ENCODE measurements at regions not wholly inside any gene's neighbourhood (a gene's known extent, or its start where the extent isn't known, plus 50 kb on each side); places are given as distances from the start of the nearest gene placed in this dataset.
A peak's percentile ranks its signal among the peaks of the same experiment; 100 is the strongest.

- no peak for TF ChIP-seq CTCF (IDR thresholded peaks at IDR 0.05)
- ATAC-seq (no peak), DNase-seq (no peak)
- Histone ChIP-seq H3K9me3 (no peaks in the 10 kb centered on the region), H3K4me1 (ENCODE audit: low read depth) (no peaks in the 10 kb centered on the region), H3K36me3 (ENCODE audit: low read depth) (no peaks in the 10 kb centered on the region), H3K4me3 (no peak overlapping the region)
- intact Hi-C loops (cut with DNase I, micrococcal nuclease) = no loop called here
These were observed 75.4 kb upstream of the SYK start for GRCh38 chr9:90726215-90726614.

GRCh38 chr9:90724880-90725279 is 76.7 kb upstream of the SYK start:
- no peak for ATAC-seq
- intact Hi-C loops (cut with DNase I, micrococcal nuclease) = no loop called here
- DNase-seq = peak in 1 of 3 donors; percentile 4
- Histone ChIP-seq H3K9me3 (no peaks in the 10 kb centered on the region), H3K4me3 (no peak overlapping the region), H3K36me3 (ENCODE audit: low read depth) (no peaks in the 10 kb centered on the region), H3K4me1 (ENCODE audit: low read depth) (no peaks in the 10 kb centered on the region)
- no peak for TF ChIP-seq CTCF (IDR thresholded peaks at IDR 0.05)

GRCh38 chr9:90724112-90724511 is 77.5 kb upstream of the SYK start:
- no peaks in the 10 kb centered on the region for H3K36me3 ChIP-seq (ENCODE audit: low read depth)
- intact Hi-C loops (cut with DNase I, micrococcal nuclease) = no loop called here
- no peak for ATAC-seq
- H3K9me3 ChIP-seq = no peaks in the 10 kb centered on the region
- no peak for DNase-seq
- H3K4me1 ChIP-seq (ENCODE audit: low read depth) = no peaks in the 10 kb centered on the region
- TF ChIP-seq CTCF (IDR thresholded peaks at IDR 0.05) = no peak
- H3K4me3 ChIP-seq = no peak overlapping the region

GRCh38 chr9:90722071-90722470 is 79.4 kb upstream of the DIRAS2 start:
- ATAC-seq (no peak), DNase-seq (no peak)
- H3K9me3 ChIP-seq = no peaks in the 10 kb centered on the region
- no peak for TF ChIP-seq CTCF (IDR thresholded peaks at IDR 0.05)
- H3K4me3 ChIP-seq = no peak overlapping the region
- no peaks in the 10 kb centered on the region for H3K36me3 ChIP-seq (ENCODE audit: low read depth)
- H3K4me1 ChIP-seq (ENCODE audit: low read depth) = no peaks in the 10 kb centered on the region
- intact Hi-C loops (cut with DNase I, micrococcal nuclease) = no loop called here

- TF ChIP-seq CTCF (IDR thresholded peaks at IDR 0.05) = no peak
- intact Hi-C loops (cut with DNase I, micrococcal nuclease) = no loop called here
- no peak for ATAC-seq
- Histone ChIP-seq H3K4me1 (ENCODE audit: low read depth) (no peaks in the 10 kb centered on the region), H3K36me3 (ENCODE audit: low read depth) (no peaks in the 10 kb centered on the region), H3K9me3 (no peaks in the 10 kb centered on the region), H3K4me3 (no peak overlapping the region)
- no peak for DNase-seq
These were observed 78.1 kb upstream of the DIRAS2 start for GRCh38 chr9:90720621-90721265.

- no peaks in the 10 kb centered on the region for H3K36me3 ChIP-seq (ENCODE audit: low read depth)
- intact Hi-C loops (cut with DNase I, micrococcal nuclease) = no loop called here
- TF ChIP-seq CTCF (IDR thresholded peaks at IDR 0.05) = no peak
- no peak for ATAC-seq
- no peaks in the 10 kb centered on the region for H3K9me3 ChIP-seq
- no peak for DNase-seq
- no peaks in the 10 kb centered on the region for H3K4me1 ChIP-seq (ENCODE audit: low read depth)
- no peak overlapping the region for H3K4me3 ChIP-seq
These were observed 63.6 kb upstream of the DIRAS2 start for GRCh38 chr9:90706230-90706629.

All from mucosa of descending colon (tissue), 3 donors.